ENCODE measurements at regions not wholly inside any gene's neighbourhood (a gene's known extent, or its start where the extent isn't known, plus 50 kb on each side); places are given as distances from the start of the nearest gene placed in this dataset.

- no peak for DNase-seq (ENCODE audit: low read depth, low spot score)
- no peaks in the 10 kb centered on the region for H3K9me3 Mint-ChIP-seq
- H3K4me3 Mint-ChIP-seq = no peak overlapping the region
- no peaks in the 10 kb centered on the region for H3K36me3 Mint-ChIP-seq (ENCODE audit: low read depth)
- H3K27ac Mint-ChIP-seq (ENCODE audit: unreplicated experiment) = no peak overlapping the region
- H3K27me3 Mint-ChIP-seq (ENCODE audit: low read depth) = peaks cover 22% of the 10 kb centered on the region
- no peaks in the 10 kb centered on the region for H3K4me1 Mint-ChIP-seq
- TF ChIP-seq CTCF (conservative IDR thresholded peaks at IDR 0.05) = no peak
Measured at GRCh38 chr1:48107516-48107915, 110.3 kb upstream of the TRABD2B start.

GRCh38 chr1:48106049-48106448 is 108.9 kb upstream of the TRABD2B start:
- Mint-ChIP-seq H3K4me3 (no peak overlapping the region), H3K27me3 (ENCODE audit: low read depth) (peaks cover 16% of the 10 kb centered on the region), H3K36me3 (ENCODE audit: low read depth) (no peaks in the 10 kb centered on the region), H3K9me3 (no peaks in the 10 kb centered on the region), H3K4me1 (no peaks in the 10 kb centered on the region), H3K27ac (ENCODE audit: unreplicated experiment) (no peak overlapping the region)
- TF ChIP-seq CTCF (conservative IDR thresholded peaks at IDR 0.05) = no peak
- DNase-seq (ENCODE audit: low read depth, low spot score) = no peak

GRCh38 chr1:48105165-48105564 is 108.0 kb upstream of the TRABD2B start:
- TF ChIP-seq CTCF (conservative IDR thresholded peaks at IDR 0.05) = peak; percentile 15
- no peak overlapping the region for H3K4me3 Mint-ChIP-seq
- no peaks in the 10 kb centered on the region for H3K4me1 Mint-ChIP-seq
- no peaks in the 10 kb centered on the region for H3K36me3 Mint-ChIP-seq (ENCODE audit: low read depth)
- no peak for DNase-seq (ENCODE audit: low read depth, low spot score)
- no peaks in the 10 kb centered on the region for H3K9me3 Mint-ChIP-seq
- no peak overlapping the region for H3K27ac Mint-ChIP-seq (ENCODE audit: unreplicated experiment)
- H3K27me3 Mint-ChIP-seq (ENCODE audit: low read depth) = peaks cover 11% of the 10 kb centered on the region

- H3K27me3 Mint-ChIP-seq (ENCODE audit: low read depth) = peaks cover 9% of the 10 kb centered on the region
- H3K36me3 Mint-ChIP-seq (ENCODE audit: low read depth) = no peaks in the 10 kb centered on the region
- no peaks in the 10 kb centered on the region for H3K9me3 Mint-ChIP-seq
- no peak for DNase-seq (ENCODE audit: low read depth, low spot score)
- H3K4me1 Mint-ChIP-seq = no peaks in the 10 kb centered on the region
- no peak for TF ChIP-seq CTCF (conservative IDR thresholded peaks at IDR 0.05)
- H3K27ac Mint-ChIP-seq (ENCODE audit: unreplicated experiment) = no peak overlapping the region
- no peak overlapping the region for H3K4me3 Mint-ChIP-seq
Measured at GRCh38 chr1:48103495-48103894, 106.3 kb upstream of the TRABD2B start.

GRCh38 chr1:48102766-48103165 is 105.6 kb upstream of the TRABD2B start:
- no peaks in the 10 kb centered on the region for H3K36me3 Mint-ChIP-seq (ENCODE audit: low read depth)
- H3K27me3 Mint-ChIP-seq (ENCODE audit: low read depth) = peaks cover 16% of the 10 kb centered on the region
- TF ChIP-seq CTCF (conservative IDR thresholded peaks at IDR 0.05) = no peak
- no peak overlapping the region for H3K4me3 Mint-ChIP-seq
- no peaks in the 10 kb centered on the region for H3K9me3 Mint-ChIP-seq
- DNase-seq (ENCODE audit: low read depth, low spot score) = no peak
- H3K4me1 Mint-ChIP-seq = no peaks in the 10 kb centered on the region
- no peak overlapping the region for H3K27ac Mint-ChIP-seq (ENCODE audit: unreplicated experiment)

Measured in neural crest cell (in vitro differentiated cells).